ENCODE measurements at regions not wholly inside any gene's neighbourhood (a gene's known extent, or its start where the extent isn't known, plus 50 kb on each side); places are given as distances from the start of the nearest gene placed in this dataset.

DNA sequence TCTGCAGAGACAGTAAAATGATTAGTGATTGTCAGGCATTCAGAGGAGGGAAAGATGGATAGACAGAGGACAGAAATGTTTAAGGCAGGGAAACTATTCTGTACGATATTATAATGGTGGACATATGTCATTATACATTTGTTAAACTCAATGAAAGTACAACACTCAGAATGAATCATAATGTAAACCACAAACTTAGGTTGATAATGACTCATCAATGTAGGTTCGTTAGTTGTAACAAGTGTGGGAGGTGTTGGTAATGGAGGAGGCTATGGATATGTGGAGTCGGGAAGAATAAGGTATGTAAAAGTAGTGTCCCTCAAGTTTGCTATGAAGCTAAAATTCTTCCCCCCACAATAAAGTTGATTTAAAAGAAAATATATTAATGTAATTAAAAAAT is 455.0 kb downstream of the BRINP3 start:
- H3K27ac Mint-ChIP-seq: no peak overlapping the region
- DNase-seq: no peak
- H3K36me3 Mint-ChIP-seq (ENCODE audit: low read depth): no peaks in the 10 kb centered on the region
- no peaks in the 10 kb centered on the region for H3K4me1 Mint-ChIP-seq
- no peaks in the 10 kb centered on the region for H3K9me3 Mint-ChIP-seq
- no peak overlapping the region for H3K4me3 Mint-ChIP-seq
- no peaks in the 10 kb centered on the region for H3K27me3 Mint-ChIP-seq (ENCODE audit: low read depth, poor library complexity)
- TF ChIP-seq, protein P1, sequence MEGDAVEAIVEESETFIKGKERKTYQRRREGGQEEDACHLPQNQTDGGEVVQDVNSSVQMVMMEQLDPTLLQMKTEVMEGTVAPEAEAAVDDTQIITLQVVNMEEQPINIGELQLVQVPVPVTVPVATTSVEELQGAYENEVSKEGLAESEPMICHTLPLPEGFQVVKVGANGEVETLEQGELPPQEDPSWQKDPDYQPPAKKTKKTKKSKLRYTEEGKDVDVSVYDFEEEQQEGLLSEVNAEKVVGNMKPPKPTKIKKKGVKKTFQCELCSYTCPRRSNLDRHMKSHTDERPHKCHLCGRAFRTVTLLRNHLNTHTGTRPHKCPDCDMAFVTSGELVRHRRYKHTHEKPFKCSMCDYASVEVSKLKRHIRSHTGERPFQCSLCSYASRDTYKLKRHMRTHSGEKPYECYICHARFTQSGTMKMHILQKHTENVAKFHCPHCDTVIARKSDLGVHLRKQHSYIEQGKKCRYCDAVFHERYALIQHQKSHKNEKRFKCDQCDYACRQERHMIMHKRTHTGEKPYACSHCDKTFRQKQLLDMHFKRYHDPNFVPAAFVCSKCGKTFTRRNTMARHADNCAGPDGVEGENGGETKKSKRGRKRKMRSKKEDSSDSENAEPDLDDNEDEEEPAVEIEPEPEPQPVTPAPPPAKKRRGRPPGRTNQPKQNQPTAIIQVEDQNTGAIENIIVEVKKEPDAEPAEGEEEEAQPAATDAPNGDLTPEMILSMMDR (IDR thresholded peaks at IDR 0.05): no peak

DNA sequence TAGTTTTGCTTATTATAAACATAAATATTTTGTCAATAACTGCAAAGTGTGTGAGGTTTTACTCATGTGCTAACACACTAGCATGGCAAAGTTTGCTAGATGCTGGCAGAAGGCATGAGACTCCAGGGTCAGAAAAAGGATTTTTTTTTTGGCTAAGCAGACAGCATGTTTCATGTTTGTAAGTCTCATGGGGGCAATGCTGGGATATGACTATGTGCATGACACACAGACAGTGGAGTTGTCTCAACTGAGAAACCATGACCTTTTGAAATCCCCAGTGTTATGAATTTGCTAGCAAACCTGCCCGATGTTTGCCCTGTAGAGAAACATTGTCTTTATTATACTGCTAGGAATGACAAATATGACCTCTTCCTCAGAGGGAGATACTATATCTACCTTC is 448.2 kb downstream of the BRINP3 start:
- no peaks in the 10 kb centered on the region for H3K9me3 Mint-ChIP-seq

DNA sequence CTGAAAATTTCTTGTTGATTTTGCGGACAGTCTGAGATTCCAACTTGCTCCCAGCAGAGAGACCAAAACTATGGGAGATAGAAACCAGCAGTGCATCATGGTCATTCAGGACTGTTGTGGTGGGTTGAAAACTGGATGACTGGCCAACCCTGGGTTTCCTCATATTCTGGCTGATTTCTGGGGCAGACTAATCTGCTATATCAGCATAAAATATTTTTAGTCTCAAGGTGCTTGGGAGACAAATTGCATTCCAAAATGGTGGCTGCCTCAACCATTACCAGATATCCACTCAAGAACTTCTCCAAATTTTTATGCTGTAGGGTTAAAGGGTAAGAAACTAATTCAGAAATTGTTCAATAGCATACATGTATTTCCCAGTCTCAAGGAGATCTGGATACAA is 434.0 kb downstream of the BRINP3 start:
- H3K4me3 Mint-ChIP-seq: no peak overlapping the region
- peaks cover 15% of the 10 kb centered on the region for H3K4me1 Mint-ChIP-seq
- H3K36me3 Mint-ChIP-seq (ENCODE audit: low read depth): no peaks in the 10 kb centered on the region
- TF ChIP-seq, protein P1 (IDR thresholded peaks at IDR 0.05): no peak
- DNase-seq: no peak
- peaks cover 13% of the 10 kb centered on the region for H3K9me3 Mint-ChIP-seq
- H3K27ac Mint-ChIP-seq: no peak overlapping the region
- no peaks in the 10 kb centered on the region for H3K27me3 Mint-ChIP-seq (ENCODE audit: low read depth, poor library complexity)

More for the DNA sequence above, 448.2 kb downstream of the BRINP3 start:
- no peak overlapping the region for H3K4me3 Mint-ChIP-seq
- DNase-seq: no peak
- H3K36me3 Mint-ChIP-seq (ENCODE audit: low read depth): no peaks in the 10 kb centered on the region
- no peaks in the 10 kb centered on the region for H3K27me3 Mint-ChIP-seq (ENCODE audit: low read depth, poor library complexity)
- TF ChIP-seq, protein P1 (IDR thresholded peaks at IDR 0.05): no peak
- H3K4me1 Mint-ChIP-seq: no peaks in the 10 kb centered on the region
- no peak overlapping the region for H3K27ac Mint-ChIP-seq

DNA sequence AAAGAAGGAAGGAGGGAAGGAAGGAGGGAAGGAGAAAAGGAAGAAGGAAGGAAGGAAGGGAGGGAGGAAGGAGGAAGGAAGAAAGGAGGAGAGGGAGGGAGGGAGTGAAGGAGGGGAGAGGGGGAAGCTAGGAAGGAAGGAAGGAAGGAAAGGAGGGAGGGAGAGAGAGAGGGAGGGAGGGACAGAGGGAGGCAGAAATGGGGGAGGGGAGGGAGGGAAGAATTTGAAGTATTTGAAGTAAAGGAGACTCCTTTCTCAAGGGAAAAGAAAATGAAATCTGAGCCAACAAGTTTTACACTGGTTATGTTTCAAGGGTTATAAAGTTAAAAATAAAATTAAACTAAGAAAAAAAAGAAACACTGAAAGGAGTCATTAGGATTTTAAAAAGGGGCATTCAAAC is 431.4 kb downstream of the BRINP3 start:
- H3K27ac Mint-ChIP-seq: no peak overlapping the region
- H3K27me3 Mint-ChIP-seq (ENCODE audit: low read depth, poor library complexity): no peaks in the 10 kb centered on the region
- TF ChIP-seq, protein P1 (IDR thresholded peaks at IDR 0.05): no peak
- no peak for DNase-seq
- H3K36me3 Mint-ChIP-seq (ENCODE audit: low read depth): no peaks in the 10 kb centered on the region
- H3K9me3 Mint-ChIP-seq: peaks cover 13% of the 10 kb centered on the region
- H3K4me3 Mint-ChIP-seq: no peak overlapping the region
- H3K4me1 Mint-ChIP-seq: peaks cover 24% of the 10 kb centered on the region

All from nephron progenitor cell (in vitro differentiated cells).